ENCODE measurements at regions not wholly inside any gene's neighbourhood (a gene's known extent, or its start where the extent isn't known, plus 50 kb on each side); places are given as distances from the start of the nearest gene placed in this dataset.

- no peak for TF ChIP-seq CTCF (IDR thresholded peaks at IDR 0.05; ENCODE audit: insufficient read depth, low read length)
- DNase-seq (ENCODE audit: low read depth) = no peak
- H3K4me3 ChIP-seq (ENCODE audit: low read depth, low read length) = no peak overlapping the region
Observed at GRCh38 chr3:84008623-84009022, 950.2 kb upstream of the CADM2 start.

GRCh38 chr3:84023842-84024241 lies 934.9 kb upstream of the CADM2 start:
- H3K4me3 ChIP-seq (ENCODE audit: low read depth, low read length) = no peak overlapping the region
- DNase-seq (ENCODE audit: low read depth) = no peak
- no peak for TF ChIP-seq CTCF (IDR thresholded peaks at IDR 0.05; ENCODE audit: insufficient read depth, low read length)

- TF ChIP-seq CTCF (IDR thresholded peaks at IDR 0.05; ENCODE audit: insufficient read depth, low read length) = no peak
- H3K4me3 ChIP-seq (ENCODE audit: low read depth, low read length) = no peak overlapping the region
- no peak for DNase-seq (ENCODE audit: low read depth)
Observed at GRCh38 chr3:84039099-84039498, 919.7 kb upstream of the CADM2 start.

- H3K4me3 ChIP-seq (ENCODE audit: low read depth, low read length) = no peak overlapping the region
- DNase-seq (ENCODE audit: low read depth) = no peak
- TF ChIP-seq CTCF (IDR thresholded peaks at IDR 0.05; ENCODE audit: insufficient read depth, low read length) = no peak
Observed at GRCh38 chr3:84042399-84043106, 916.2 kb upstream of the CADM2 start.

GRCh38 chr3:84066915-84067314 lies 891.9 kb upstream of the CADM2 start:
- no peak for TF ChIP-seq CTCF (IDR thresholded peaks at IDR 0.05; ENCODE audit: insufficient read depth, low read length)
- DNase-seq (ENCODE audit: low read depth) = no peak
- no peak overlapping the region for H3K4me3 ChIP-seq (ENCODE audit: low read depth, low read length)

- no peak overlapping the region for H3K4me3 ChIP-seq (ENCODE audit: low read depth, low read length)
- no peak for TF ChIP-seq CTCF (IDR thresholded peaks at IDR 0.05; ENCODE audit: insufficient read depth, low read length)
- no peak for DNase-seq (ENCODE audit: low read depth)
Observed at GRCh38 chr3:84073664-84074063, 885.1 kb upstream of the CADM2 start.

GRCh38 chr3:84074767-84075166 lies 884.0 kb upstream of the CADM2 start:
- no peak overlapping the region for H3K4me3 ChIP-seq (ENCODE audit: low read depth, low read length)
- TF ChIP-seq CTCF (IDR thresholded peaks at IDR 0.05; ENCODE audit: insufficient read depth, low read length) = no peak
- DNase-seq (ENCODE audit: low read depth) = no peak

Data from fibroblast of the aortic adventitia (primary cell).